CD4-positive, alpha-beta T cell treated with Interleukin-10 for 1 hour (primary cell): ENCODE measurements at regions not wholly inside any gene's neighbourhood (a gene's known extent, or its start where the extent isn't known, plus 50 kb on each side); places are given as distances from the start of the nearest gene placed in this dataset.
"Not testable (repeated sequence)": the region's sequence is repeated elsewhere in the genome, so short reads cannot be mapped to it uniquely, and the experiment has no call there.

Experiments
- DNase-seq: peaks from one replicate; pipeline ENCODE4 v3.0.0-alpha.2; 2020

DNA sequence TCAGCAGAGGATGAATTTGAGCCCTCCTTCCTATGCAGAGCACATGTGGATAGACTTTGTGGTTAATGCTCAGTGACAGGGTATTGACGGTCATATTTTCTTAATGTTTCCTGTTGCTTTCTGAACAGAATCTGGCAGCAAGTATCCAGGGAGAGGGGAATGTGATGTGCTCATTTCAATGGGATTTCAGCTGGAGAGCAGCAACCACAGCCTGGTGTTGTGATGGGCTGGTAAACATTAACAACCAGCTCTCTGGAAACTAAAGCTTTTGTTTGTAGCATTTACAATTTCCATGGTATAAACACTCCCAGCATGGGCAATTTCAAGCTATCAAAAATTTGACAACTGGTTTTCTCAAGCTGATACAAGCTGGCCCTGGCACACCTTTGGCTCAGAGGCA is 215.9 kb downstream of the SH2D4B start:
- DNase-seq: no peak

DNA sequence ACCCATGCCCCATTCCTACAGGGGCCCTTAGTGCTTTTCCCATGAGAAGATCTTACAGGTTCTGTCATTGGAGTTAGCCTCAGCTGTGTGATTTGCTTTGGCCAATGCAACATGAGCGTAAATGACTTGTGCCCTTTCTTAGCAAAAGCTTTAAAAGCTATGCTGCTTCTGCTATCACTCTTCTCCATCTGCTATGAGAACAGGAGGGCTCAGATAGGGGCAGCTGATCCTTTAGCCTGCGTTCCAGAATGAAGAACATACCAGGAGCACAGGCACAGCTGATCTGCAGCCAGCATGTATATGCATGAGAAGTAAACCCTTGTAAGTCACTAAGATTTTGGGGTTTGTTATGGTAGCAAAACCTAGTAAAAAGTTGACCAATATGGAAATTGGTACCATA is 218.2 kb downstream of the SH2D4B start:
- no peak for DNase-seq

DNA sequence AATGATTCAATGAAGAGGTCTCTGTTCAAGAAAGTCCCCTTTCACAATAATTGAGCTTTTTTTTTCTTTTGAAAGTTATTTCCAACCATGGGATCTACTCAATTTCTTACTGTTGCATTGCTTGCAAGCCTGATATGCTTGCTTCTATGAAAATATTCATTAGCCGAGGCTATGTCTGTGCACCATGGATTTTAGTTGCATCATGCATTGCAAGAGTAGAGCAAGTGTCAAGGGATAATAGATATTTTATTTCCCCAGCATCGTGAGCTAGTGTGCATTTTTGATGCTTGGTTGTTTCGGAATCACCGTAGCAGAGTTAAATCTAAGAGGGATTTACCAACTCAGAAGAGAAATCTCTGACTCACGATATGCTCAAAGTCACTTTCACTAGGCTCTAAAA is 222.0 kb downstream of the SH2D4B start:
- DNase-seq: no peak

DNA sequence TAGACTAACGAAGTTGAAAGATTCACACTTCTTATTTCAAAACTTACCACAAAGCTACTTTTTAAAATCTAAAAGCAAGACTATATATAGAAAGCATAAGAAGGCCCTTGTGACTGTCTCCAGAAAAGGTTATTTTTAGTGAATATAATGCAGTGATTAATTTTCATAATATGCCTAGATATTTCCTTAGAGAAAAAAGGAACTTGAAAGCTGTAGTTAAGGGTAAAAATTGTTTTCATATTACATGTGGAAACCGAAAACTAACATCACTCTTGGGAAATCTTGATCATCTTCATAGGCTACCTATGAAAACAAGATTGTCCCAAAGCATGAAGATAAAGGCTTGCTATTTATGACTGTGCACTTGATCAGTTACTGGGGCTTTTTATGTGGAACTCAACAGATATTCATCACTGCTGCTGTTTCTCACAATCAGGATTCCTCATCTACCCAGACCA is 223.2 kb downstream of the SH2D4B start:
- no peak for DNase-seq

DNA sequence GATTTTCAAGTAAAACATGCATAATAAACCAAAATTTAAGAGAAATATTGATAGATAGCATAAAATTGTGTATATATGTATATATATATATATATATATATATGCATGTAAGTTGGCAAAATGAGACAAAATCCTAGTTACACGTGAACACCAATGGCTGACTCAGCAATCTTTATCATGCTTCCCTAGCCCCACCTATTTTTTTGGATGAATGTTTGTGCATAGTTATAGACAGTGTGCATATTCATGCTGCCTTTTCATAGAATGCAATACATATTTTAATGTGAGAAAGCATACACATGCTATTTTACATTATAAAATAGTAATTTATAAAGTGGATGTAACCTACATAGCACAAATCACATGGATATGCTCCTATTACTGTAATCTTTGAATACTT is 230.3 kb downstream of the SH2D4B start:
- DNase-seq: no peak

DNA sequence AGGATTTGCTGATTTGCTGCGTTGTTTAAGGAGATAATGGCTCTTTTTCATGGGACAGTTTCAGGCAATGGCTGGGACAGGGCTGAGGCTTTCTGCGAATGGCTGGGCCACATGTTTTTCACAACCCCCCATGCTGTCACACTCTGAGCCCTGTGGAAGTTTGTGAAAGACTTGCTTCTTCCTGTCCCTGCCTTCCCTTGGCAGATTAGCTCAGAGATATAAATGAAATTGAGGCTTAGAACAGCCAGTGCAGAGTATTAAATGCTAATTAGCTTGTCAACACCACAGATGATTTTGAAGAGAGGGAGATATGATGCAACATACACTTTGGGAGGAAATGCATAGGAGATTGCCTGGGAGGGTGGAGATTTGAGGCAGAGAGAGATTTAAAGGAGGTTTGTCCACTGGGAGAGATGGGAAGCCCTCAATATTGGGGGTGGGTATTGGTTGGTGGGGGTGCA is 232.0 kb downstream of the SH2D4B start:
- no peak for DNase-seq

DNA sequence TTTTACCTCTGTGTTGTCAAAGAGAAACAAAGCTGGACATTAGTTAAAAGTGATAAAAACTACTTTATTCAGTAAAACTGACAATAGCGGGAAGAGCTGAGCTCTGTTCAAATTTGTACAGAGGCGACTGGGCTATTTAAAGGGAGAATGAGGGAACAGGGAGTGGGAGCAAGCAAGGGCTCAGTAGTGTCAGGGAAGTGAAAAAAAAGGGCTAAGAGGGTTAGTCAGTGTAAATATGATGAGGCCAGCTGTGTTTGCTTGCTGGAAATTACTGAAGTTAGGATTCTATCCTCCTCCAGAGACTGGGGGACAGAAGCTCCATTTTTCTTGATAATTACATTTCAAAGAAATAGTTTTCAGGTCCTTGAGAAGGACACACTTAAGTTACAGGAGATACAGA is 232.5 kb downstream of the SH2D4B start:
- DNase-seq: no peak

DNA sequence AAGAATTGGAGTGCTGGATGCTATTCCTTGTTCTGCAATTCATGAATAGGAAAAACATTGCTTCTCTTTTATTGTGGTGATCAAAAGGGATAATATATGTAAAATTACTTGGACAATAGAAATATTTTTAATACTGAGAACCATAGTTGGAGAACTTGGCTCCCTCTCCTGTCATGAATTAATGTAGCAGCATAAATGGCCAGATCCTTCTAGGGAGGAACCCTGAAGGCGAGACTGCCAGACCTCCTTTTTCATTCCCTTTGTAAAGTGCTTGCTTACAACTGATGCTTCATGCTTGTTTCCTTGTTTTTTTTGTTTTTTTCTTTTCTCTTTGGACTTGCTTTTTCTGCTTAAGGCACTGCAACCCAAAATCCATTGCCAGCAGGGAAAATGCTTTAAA is 233.6 kb downstream of the SH2D4B start:
- DNase-seq: no peak

DNA sequence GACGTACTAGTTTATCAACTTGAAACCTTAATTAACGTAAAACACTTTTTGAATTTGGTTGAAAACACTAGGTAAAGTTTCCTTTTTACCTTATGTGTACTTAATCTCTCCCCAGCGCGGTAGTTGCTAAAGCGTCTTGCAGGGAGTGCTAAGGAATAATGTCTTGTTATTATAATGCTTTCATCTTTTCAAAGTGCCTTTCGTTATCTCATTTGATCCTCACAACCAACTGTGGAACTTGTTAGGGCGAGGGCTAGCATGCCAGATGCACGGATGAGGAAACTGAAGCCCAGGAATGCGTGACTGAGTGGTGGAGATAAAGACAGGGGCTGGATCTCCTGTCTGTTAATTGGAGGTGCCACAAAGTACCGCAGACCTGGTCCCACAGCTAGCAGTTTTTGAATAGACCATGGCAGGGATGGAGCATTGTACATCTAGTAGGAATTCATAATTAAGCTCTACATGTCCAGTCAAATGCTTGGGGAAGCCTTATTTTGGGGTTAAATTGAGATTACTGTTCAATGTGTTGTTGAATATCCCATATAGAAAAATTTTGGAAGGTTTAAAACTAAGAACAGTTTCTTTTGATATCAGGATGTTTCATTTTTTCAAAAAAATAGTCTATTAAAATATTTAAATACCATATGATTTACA is 234.3 kb downstream of the SH2D4B start:
- no peak for DNase-seq

DNA sequence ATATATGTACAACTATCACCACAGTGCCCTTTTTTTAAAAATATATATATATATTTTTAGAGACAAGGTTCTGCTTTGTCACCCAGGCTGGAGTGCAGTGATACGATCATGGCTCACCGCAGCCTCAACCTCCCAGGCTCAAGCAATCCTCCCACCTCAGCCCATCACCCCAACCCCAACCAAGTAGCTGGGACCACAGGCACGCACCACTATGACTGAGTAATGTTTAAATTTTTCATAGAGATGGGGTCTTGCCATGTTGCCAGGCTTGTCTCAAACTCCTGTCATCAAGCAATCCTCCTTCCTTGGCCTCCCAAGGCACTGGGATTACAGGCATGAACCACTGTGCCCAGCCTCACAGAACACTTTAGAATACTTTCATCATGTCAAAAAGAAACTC is 234.9 kb downstream of the SH2D4B start:
- DNase-seq: no peak

DNA sequence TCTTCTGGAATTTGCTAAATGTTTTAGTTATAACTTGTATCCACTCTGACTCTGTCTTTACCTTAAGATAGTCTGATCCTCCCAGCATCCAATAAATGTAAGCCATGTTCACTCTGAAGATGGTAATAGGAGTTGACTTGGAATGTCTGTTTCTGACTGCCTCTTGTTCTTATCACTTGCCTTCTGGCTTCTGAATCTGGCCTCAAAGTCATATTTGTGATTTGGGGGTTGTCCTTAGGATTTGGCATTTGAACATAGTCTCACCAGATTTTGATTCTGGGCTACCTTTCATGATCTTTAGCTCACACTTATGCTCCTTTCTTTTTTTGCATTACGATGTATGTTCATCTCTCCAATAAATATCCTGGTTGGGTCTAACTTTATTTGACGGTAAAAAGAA is 247.0 kb downstream of the SH2D4B start:
- DNase-seq: no peak

DNA sequence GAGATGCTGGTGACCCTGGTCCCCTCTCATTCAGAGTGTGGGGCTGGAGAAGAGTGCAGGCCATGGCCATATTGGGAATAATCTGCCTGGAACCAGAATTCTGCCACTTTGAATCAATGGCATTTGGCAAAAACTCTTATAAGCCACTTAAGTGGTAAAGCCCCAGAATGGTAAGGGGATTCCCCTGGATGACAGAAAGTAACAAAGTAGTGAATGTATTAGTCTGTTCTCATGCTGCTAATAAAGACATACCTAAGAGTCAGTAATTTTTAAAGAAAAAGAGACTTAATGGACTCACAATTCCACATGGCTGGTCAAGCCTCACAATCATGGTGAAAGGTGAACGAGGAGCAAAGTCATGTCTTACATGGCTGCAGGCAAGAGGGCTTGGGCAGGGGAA is 248.6 kb downstream of the SH2D4B start:
- DNase-seq: no peak

DNA sequence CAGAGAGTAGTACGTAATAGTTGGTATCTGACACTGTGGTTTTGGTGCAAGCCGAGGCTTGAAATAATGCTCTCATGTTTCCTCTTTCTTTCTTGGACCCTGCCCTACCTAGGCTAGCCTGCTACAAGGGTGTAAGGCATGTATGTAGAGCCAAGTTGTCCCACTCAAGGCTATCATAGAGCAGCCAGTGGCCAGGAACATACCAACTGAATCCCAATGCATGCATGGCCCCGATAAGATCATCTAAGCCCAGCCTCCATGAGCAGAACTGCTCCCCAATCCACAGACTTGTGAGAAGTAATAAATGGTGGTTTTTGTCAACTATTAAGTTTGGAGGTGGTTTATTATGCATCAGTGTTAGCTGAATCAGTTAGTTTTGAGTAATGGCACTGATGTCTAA is 250.2 kb downstream of the SH2D4B start:
- no peak for DNase-seq

DNA sequence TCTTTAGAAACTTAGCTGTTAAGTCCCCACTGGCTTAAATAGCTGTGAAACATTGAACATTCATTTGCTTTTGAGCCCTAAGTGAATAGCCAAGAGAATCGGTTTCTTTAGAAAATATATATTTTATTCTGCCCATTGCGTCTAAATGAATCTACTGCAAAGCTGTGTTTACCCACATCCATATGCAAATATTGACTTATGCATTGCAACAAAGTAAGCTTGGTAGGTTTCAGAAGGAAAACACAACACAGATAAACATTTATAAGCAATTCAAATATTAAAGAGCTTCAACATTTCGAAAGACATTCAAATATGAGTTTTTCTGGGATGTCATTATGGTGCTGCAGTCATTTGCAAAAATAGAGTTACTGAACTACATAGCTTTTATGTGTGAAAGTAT is 257.3 kb downstream of the SH2D4B start:
- DNase-seq: no peak

DNA sequence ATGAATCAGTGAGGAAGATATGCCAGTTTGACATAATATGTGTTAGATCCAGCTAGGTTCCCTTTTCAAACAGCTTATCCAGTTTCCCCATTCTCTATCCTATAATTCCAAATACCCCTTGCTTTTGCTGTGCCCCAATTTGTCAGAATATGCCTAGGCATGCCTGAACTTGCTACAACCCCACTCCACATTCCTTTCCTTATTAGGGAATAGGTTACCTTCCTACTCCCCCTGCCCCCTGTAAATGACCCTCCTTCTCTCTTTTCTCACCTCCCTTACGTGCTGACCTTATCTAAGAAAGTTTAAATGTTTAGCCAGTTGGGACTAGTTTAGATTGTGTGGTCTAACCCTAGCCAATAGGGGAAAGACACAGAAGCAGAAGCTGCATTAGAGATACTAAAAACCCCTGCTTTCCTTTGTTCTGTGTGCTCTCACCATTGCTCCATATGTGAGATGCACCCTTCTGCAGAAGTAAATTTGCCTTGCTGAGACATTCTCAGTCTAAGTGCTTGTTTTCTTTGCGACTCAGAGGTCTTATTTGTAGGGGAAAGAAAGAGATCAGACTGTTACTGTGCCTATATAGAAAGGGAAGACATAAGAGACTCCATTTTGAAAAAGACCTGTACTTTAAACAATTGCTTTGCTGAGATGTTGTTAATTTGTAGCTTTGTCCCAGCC is 267.8 kb downstream of the SH2D4B start:
- DNase-seq: no peak

DNA sequence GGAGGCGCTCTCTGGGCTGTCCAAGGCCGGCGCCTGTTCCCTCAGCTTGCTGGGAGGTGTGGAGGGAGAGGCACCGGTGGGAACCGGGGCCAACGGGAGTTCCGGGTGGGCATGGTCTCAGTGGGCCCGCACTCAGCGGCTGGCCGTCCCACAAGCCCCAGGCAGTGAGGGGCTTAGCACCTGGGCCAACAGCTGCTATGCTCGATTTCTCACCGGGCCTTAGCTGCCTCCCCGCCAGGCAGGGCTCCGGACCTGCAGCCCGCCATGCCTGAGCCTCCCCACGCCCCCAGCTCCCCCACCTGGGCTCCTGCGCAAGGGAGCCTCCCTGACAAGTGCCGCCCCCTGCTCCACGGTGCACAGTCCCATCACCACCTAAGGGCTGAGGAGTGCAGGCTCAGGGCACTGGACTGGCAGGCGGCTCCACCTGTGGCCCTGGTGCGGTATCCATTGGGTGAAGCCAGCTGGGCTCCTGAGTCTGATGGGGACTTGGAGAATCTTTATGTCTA is 276.5 kb downstream of the SH2D4B start:
- DNase-seq: no peak

DNA sequence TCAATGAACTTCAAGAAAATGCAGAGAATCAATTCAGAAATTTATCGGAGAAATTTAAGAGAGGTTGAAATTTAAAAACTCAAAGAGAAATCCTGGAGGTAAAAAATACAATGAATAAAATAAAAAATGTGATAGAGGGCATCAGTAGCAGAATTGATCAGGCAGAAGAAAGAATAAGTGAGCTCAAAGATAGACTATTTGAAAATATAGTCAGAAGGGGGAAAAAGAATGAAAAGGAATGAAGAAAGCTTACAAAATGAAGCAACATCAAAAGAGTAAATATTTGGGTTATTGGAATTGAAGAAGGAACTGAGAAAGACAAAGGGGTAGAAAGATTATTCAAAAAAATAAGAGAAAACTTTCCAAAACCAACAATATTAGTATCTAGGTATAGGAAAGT is 291.4 kb downstream of the SH2D4B start:
- DNase-seq: no peak

DNA sequence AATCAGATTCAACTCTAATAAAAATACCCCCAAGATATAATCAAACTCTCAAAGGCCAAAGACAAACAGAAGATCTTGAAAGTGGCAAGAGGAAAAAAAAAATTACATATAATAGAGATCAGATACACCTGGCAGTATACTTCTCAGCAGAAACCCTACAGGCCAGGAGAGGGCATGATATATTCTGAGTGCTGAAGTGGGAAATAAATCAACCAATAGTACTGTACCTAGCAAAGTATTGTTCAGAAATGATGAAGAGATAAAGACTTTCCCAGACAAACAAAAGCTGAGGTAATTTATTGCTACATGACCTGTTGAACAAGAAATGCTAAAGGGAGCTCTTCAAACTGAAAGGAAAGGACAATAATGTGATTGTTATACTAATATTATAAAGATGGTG is 291.9 kb downstream of the SH2D4B start:
- DNase-seq: no peak

DNA sequence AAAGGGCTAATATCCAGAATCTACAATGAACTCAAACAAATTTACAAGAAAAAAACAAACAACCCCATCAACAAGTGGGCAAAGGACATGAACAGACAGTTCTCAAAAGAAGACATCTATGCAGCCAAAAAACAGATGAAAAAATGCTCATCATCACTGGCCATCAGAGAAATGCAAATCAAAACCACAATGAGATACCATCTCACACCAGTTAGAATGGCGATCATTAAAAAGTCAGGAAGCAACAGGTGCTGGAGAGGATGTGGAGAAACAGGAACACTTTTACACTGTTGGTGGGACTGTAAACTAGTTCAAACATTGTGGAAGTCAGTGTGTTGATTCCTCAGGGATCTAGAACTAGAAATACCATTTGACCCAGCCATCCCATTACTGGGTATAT is 295.0 kb downstream of the SH2D4B start:
- not testable (repeated sequence) for DNase-seq

DNA sequence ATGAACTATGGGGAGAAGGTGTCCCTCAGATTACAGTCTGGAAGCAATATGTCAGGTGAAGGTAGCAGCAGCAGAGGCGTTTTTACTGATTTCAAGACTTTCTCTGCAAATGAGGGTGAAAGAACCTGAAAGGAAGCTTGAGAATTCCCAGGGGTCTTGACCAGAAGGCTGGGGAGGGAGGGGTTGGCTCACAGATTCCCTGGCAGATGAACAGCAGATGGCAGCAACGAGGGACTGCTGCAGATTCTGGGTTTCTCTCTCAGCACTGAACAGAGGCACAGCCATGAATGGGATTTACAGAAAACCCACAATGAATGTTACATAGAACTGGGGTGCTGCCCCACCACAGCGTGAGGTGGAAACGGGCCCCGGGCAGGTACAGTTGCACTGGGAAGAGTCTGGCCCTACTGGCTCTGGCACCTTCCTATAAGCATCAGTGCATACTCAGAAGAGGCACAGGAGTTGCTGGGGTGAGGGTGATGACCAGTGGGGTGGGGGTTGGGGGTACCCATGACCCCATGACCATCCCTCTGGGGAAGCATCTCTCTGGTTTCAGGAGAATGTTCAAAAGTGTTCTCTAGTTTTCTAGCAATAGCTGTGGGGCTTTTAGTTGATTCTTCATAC is 317.8 kb downstream of the SH2D4B start:
- DNase-seq: no peak

DNA sequence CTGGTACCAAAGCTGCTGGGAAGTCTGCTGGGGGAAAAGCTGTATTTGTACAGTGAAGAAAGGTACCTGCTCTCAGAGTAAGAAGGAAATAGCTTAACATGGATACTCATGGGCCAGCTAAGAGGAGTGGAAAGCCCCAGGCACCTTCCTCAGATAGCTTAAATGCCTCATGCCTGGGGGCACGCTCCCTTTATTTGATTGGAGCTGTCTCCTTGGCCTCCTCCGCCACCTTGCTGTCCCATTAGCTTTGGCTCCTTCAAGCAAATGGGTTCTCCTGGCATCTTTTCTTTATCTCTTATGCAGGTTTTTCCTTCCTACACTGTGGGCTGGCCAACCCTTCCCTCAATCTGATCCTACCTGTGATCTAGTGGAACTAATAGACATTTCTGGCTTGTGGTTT is 318.5 kb downstream of the SH2D4B start:
- DNase-seq: no peak

DNA sequence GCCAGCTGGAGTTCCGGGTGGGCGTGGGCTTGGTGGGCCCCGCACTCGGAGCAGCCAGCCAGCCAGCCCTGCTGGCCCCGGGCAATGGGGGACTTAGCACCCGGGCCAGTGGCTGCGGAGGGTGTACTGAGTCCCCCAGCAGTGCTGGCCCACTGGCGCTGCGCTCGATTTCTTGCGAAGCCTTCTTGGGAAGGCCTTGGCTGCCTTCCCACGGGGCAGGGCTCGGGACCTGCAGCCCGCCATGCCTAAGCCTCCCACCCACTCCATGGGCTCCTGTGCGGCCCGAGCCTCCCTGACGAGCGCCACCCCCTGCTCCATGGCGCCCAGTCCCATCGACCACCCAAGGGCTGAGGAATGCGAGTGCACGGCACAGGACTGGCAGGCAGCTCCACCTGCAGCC is 321.6 kb downstream of the SH2D4B start:
- not testable (repeated sequence) for DNase-seq

DNA sequence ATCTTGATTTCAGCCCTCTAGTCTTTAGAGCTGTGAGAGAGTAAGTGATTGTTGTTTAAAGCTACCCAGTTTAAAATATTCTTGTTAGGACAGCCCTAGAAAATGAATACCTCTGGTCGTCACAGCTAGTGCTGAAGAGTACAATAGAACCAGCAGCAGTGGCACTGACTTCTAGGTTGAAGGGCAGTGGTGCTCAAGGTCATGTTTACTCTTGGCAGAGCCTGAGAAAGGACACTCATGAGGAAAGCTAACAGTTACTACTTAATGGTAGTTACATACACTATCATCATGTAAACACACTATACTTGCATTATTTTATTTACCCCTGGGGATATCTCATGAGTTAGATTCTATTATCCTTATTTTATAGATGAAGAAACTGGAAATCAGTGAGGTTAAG is 323.0 kb downstream of the SH2D4B start:
- DNase-seq: no peak

DNA sequence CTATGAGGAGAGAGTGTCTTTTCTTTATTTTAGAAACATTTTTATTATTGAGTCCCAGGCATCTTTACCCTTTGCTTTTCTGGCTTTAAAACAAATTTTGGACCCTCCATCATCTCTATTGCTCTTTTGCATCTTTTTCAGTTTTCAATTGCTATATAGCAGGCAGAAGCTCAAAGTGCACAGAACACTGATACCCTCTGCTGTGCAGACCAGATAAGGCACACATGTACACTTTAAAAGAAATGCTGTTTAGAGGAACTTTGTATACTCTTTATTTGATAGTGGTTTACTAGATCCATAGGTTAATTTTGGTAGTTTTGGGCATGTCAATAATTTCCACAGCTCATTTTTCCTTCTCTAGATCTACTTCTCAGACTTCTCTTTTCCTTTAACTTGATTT is 324.2 kb downstream of the SH2D4B start:
- DNase-seq: no peak
